ENCODE measurements at regions not wholly inside any gene's neighbourhood (a gene's known extent, or its start where the extent isn't known, plus 50 kb on each side); places are given as distances from the start of the nearest gene placed in this dataset.
"Not testable (repeated sequence)": the region's sequence is repeated elsewhere in the genome, so short reads cannot be mapped to it uniquely, and the experiment has no call there.

DNA sequence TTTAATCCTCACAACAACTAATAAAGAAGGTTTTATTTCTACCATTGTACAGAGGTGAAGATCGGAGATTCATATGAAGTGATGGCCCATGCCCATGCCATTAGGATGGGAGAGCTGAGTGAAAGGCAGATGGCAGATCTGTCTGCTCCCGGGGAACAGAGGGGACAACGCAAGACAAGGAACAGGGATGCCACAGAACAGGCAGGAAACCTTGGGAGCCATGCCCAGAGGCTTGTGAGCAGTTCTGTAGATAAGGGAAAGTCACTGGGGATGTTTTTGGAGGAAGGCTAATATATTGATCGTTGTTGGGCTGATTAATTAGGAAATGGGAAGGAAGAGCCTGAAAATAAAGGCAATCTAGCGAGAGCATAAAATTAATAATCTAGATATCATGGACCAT is 73.1 kb upstream of the ITGB1 start:
- ChIA-PET POLR2A (ENCODE audit: unreplicated experiment) (no interaction called here), CTCF (no interaction called here)
- Histone ChIP-seq H3K9me2 (ENCODE audit: insufficient read depth) (no peaks in the 10 kb centered on the region), H3K27me3 (ENCODE audit: insufficient read depth, low read depth) (no peaks in the 10 kb centered on the region), H3F3A (ENCODE audit: insufficient read depth, low read depth) (peaks cover 3% of the 10 kb centered on the region; the same call in 1 of the 2 replicates), H3K36me3 (ENCODE audit: low read depth) (no peaks in the 10 kb centered on the region), H2AFZ (no peak overlapping the region), H3K4me1 (replicated peaks; ENCODE audit: insufficient read depth) (peaks cover 16% of the 10 kb centered on the region), H3K9me3 (ENCODE audit: insufficient read depth, low read depth) (no peaks in the 10 kb centered on the region), H3K4me2 (no peak overlapping the region), H4K20me1 (ENCODE audit: insufficient read depth) (no peaks in the 10 kb centered on the region), H3K27ac (no peak overlapping the region), H3K79me2 (ENCODE audit: low read depth) (no peaks in the 10 kb centered on the region), H3K4me3 (no peak overlapping the region)
- TF ChIP-seq CTCF (conservative IDR thresholded peaks at IDR 0.05) (no peak), EZH2 (IDR thresholded peaks at IDR 0.05; ENCODE audit: low read depth) (no peak)
- no TSS peak for BruUV-seq (replicated peaks)
- intact Hi-C loops (cut with micrococcal nuclease; ENCODE audit: unreplicated experiment): no loop called here
- no peak for DNase-seq

- intact Hi-C loops (cut with micrococcal nuclease; ENCODE audit: unreplicated experiment); H3K27me3 ChIP-seq (ENCODE audit: insufficient read depth, low read depth); CTCF ChIA-PET: not testable (repeated sequence)
Measured at GRCh38 chr10:33028515-33028914, 70.5 kb upstream of the ITGB1 start.

GRCh38 chr10:33027088-33027487 is 69.1 kb upstream of the ITGB1 start:
- Histone ChIP-seq H3K9me2 (ENCODE audit: insufficient read depth) (no peaks in the 10 kb centered on the region), H3K79me2 (ENCODE audit: low read depth) (no peaks in the 10 kb centered on the region), H3K4me1 (replicated peaks; ENCODE audit: insufficient read depth) (peaks cover 3% of the 10 kb centered on the region), H3K27me3 (ENCODE audit: insufficient read depth, low read depth) (no peaks in the 10 kb centered on the region), H4K20me1 (ENCODE audit: insufficient read depth) (no peaks in the 10 kb centered on the region), H3K36me3 (ENCODE audit: low read depth) (no peaks in the 10 kb centered on the region), H3F3A (ENCODE audit: insufficient read depth, low read depth) (no peaks in the 10 kb centered on the region), H3K4me3 (no peak overlapping the region), H3K27ac (no peak overlapping the region), H3K4me2 (no peak overlapping the region), H3K9me3 (ENCODE audit: insufficient read depth, low read depth) (no peaks in the 10 kb centered on the region), H2AFZ (no peak overlapping the region)
- ChIA-PET CTCF (no interaction called here), POLR2A (ENCODE audit: unreplicated experiment) (no interaction called here)
- no peak for DNase-seq
- no TSS peak for BruUV-seq (replicated peaks)
- no peak for TF ChIP-seq EZH2 (IDR thresholded peaks at IDR 0.05; ENCODE audit: low read depth)
- TF ChIP-seq CTCF (conservative IDR thresholded peaks at IDR 0.05): no peak
- intact Hi-C loops (cut with micrococcal nuclease; ENCODE audit: unreplicated experiment): no loop called here

More at GRCh38 chr10:33028515-33028914, 70.5 kb upstream of the ITGB1 start:
- BruUV-seq (replicated peaks); POLR2A ChIA-PET (ENCODE audit: unreplicated experiment); H3K9me2 ChIP-seq (ENCODE audit: insufficient read depth); H3K36me3 ChIP-seq (ENCODE audit: low read depth); H3F3A ChIP-seq (ENCODE audit: insufficient read depth, low read depth); H4K20me1 ChIP-seq (ENCODE audit: insufficient read depth); H3K79me2 ChIP-seq (ENCODE audit: low read depth); DNase-seq; H3K27ac ChIP-seq; H3K9me3 ChIP-seq (ENCODE audit: insufficient read depth, low read depth); H3K4me3 ChIP-seq; H2AFZ ChIP-seq; H3K4me2 ChIP-seq: not testable (repeated sequence)
- H3K4me1 ChIP-seq (replicated peaks; ENCODE audit: insufficient read depth): peaks cover 16% of the 10 kb centered on the region

DNA sequence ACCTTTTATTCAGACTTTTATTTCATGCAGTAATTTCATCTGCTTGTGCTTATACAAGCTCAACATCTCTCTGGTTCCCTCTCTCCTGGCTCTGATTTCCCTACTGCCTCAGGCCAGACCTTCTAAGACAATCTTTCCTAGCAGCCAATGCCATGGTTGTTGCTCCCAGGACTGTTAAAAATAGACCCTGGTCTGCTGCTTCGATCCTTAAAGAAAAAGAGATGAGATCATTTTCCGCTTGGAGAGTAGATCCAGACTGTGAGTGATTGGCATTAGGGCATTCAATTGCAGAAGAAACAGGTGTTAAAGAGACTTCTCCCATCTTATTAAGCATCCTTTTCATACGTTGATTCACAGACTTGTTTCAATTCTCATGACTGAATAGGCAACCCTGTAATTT is 68.4 kb upstream of the ITGB1 start:
- Histone ChIP-seq H3K9me3 (ENCODE audit: insufficient read depth, low read depth) (no peaks in the 10 kb centered on the region), H3K9me2 (ENCODE audit: insufficient read depth) (no peaks in the 10 kb centered on the region), H3K79me2 (ENCODE audit: low read depth) (no peaks in the 10 kb centered on the region), H3K36me3 (ENCODE audit: low read depth) (no peaks in the 10 kb centered on the region), H3K4me2 (no peak overlapping the region), H3K27ac (no peak overlapping the region), H3K4me3 (no peak overlapping the region), H2AFZ (no peak overlapping the region), H4K20me1 (ENCODE audit: insufficient read depth) (no peaks in the 10 kb centered on the region), H3K27me3 (ENCODE audit: insufficient read depth, low read depth) (no peaks in the 10 kb centered on the region), H3K4me1 (replicated peaks; ENCODE audit: insufficient read depth) (no peaks in the 10 kb centered on the region), H3F3A (ENCODE audit: insufficient read depth, low read depth) (no peaks in the 10 kb centered on the region)
- ChIA-PET CTCF (no interaction called here), POLR2A (ENCODE audit: unreplicated experiment) (no interaction called here)
- no peak for DNase-seq
- TF ChIP-seq EZH2 (IDR thresholded peaks at IDR 0.05; ENCODE audit: low read depth) (no peak), CTCF (conservative IDR thresholded peaks at IDR 0.05) (no peak)
- BruUV-seq (replicated peaks): no TSS peak
- intact Hi-C loops (cut with micrococcal nuclease; ENCODE audit: unreplicated experiment): no loop called here

Measured in PC-9 (cell line).